ENCODE measurements at regions not wholly inside any gene's neighbourhood (a gene's known extent, or its start where the extent isn't known, plus 50 kb on each side); places are given as distances from the start of the nearest gene placed in this dataset.

- TF ChIP-seq POLR2A (IDR thresholded peaks at IDR 0.05) (no peak), CTCF (IDR thresholded peaks at IDR 0.05) (no peak)
Measured at GRCh38 chr16:82488460-82488859, 138.3 kb upstream of the CDH13 start.
